ENCODE measurements at regions not wholly inside any gene's neighbourhood (a gene's known extent, or its start where the extent isn't known, plus 50 kb on each side); places are given as distances from the start of the nearest gene placed in this dataset.
"Not testable (repeated sequence)": the region's sequence is repeated elsewhere in the genome, so short reads cannot be mapped to it uniquely, and the experiment has no call there.

- no peak for DNase-seq (ENCODE audit: low read depth in 2 of 2)
Measured at GRCh38 chr10:28354511-28354910, 51.6 kb upstream of the MPP7 start.

DNA sequence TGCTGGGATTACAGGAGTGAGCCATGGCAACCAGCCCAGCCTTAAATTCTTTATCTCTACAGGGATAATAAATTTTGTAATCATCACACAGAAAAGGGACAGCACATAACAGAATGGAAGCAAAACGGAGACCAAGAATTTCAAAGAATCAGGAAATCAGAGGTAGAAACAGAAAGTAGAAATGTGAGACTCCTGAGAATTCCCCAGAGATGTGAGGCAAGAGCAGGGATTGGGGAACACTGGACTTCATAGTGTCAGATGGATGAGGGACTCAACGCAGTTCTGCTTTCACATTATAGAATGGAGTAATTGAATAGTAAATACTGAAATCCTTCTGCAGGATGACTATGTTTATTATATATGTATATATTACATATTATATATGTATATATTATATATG lies 52.5 kb upstream of the MPP7 start:
- no peak for DNase-seq (ENCODE audit: low read depth in 2 of 2)

GRCh38 chr10:28359334-28359733 lies 56.5 kb upstream of the MPP7 start:
- no peak for DNase-seq (ENCODE audit: low read depth in 2 of 2)

DNA sequence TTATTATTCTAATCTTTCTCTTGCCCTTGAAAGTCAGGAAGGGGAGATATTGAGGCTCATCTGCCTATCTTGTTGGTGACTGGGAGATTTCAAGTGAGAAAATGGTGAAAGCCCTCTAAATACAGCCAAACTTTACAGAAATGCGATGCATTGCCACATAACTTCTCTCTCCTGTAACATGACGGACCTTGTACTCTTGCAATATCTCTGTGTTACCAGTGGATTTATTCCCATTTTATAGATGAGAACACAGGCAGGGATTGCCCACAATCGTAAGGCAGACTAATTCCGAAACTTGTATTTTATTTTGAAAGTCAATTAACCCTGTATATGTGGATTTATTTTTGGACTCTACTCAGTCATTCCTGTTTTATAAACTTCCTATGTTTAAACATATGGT lies 57.3 kb upstream of the MPP7 start:
- DNase-seq (ENCODE audit: low read depth in 2 of 2), result no peak

DNA sequence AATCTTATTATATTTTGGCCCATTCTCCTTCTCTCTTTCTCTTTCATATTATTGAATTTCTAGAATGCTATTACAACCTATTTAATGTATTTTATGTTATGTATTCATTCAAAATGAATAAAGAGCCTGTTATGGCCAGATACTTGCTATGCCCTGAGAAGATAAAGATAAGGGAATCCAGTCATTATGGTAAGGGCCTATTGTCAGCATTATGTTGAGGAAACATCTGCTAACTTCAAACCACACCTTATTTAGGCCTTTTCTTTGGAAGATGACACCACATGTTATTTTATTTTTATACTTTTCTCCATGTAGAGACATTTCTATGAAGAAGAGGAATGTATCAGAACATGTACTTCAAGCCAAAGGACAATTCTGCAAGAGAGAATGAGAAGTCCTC lies 60.5 kb upstream of the MPP7 start:
- DNase-seq (ENCODE audit: low read depth in 2 of 2), result no peak

DNA sequence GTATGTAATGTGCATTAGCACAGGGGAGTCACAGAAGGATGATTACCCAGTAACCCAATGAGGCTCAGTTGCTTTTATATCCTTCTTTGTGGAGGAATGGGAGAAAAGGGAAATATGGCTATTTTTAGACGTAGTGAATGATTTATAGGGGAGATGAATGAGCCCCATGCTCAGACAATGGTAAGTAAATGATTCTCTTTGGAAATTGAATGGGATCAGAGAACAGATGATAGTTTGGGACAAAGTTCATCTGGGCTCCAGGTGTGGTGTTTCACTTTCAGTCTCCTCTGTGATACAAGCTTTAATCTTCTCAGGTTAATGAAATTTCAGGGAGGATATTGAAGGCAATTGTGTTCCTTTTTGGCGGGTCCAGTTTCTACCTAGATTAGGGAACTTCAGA lies 63.0 kb upstream of the MPP7 start:
- DNase-seq (ENCODE audit: low read depth in 2 of 2), result no peak

GRCh38 chr10:28366994-28367393 lies 64.1 kb upstream of the MPP7 start:
- DNase-seq (ENCODE audit: low read depth in 2 of 2), result no peak

GRCh38 chr10:28367413-28367812 lies 64.5 kb upstream of the MPP7 start:
- no peak for DNase-seq (ENCODE audit: low read depth in 2 of 2)

GRCh38 chr10:28367929-28368484 lies 65.1 kb upstream of the MPP7 start:
- peak; percentile 42 to 48 for DNase-seq (ENCODE audit: low read depth in 2 of 2)

GRCh38 chr10:28370107-28370835 lies 67.4 kb upstream of the MPP7 start:
- DNase-seq (ENCODE audit: low read depth in 2 of 2), result no peak

GRCh38 chr10:28371638-28372037 lies 68.8 kb upstream of the MPP7 start:
- not testable (repeated sequence) for DNase-seq (ENCODE audit: low read depth in 2 of 2)

DNA sequence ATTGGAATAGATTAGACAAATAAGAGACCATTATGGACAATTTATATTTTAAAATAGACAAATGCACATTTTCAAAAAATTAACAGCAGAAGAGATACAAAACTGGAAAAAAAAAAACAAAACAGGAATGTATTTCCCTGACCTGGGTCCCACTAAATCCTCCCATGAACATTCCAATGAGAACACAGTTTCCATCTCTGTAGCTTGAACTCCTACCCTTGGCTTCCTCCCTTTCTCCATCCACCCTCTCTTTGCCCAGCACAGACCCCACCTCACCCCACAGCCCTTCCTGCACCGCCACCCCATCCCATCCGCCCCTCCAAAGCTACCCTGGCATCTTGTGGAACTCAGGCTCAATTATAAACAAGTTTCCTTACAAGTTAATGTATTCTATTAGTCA lies 71.2 kb upstream of the MPP7 start:
- no peak for DNase-seq (ENCODE audit: low read depth in 2 of 2)

GRCh38 chr10:28375399-28376354 lies 72.8 kb upstream of the MPP7 start:
- no peak for DNase-seq (ENCODE audit: low read depth in 2 of 2)

GRCh38 chr10:28378986-28379585 lies 76.2 kb upstream of the MPP7 start:
- DNase-seq (ENCODE audit: low read depth in 2 of 2), result no peak

DNA sequence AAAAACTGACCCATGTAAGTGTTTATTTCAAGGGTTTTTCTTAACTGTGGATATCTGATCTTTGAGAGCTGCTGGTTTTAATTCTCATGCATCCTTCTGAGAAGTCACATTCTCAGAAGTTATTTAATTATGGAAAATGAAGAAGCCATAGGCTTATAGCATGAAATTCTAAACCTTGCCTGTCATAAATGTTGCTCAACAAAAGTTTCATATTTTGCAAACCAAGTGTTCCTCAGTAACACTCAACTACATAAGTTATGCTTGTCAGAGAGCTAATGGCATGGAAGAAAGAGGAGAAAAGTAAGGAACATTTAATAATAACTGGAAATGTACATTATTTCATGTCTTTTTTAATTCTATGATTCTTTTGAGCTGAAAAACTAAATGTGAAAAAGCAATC lies 78.6 kb upstream of the MPP7 start:
- DNase-seq (ENCODE audit: low read depth in 2 of 2), result no peak

GRCh38 chr10:28381903-28382347 lies 79.1 kb upstream of the MPP7 start:
- peak; percentile 69 to 70 for DNase-seq (ENCODE audit: low read depth in 2 of 2)

DNA sequence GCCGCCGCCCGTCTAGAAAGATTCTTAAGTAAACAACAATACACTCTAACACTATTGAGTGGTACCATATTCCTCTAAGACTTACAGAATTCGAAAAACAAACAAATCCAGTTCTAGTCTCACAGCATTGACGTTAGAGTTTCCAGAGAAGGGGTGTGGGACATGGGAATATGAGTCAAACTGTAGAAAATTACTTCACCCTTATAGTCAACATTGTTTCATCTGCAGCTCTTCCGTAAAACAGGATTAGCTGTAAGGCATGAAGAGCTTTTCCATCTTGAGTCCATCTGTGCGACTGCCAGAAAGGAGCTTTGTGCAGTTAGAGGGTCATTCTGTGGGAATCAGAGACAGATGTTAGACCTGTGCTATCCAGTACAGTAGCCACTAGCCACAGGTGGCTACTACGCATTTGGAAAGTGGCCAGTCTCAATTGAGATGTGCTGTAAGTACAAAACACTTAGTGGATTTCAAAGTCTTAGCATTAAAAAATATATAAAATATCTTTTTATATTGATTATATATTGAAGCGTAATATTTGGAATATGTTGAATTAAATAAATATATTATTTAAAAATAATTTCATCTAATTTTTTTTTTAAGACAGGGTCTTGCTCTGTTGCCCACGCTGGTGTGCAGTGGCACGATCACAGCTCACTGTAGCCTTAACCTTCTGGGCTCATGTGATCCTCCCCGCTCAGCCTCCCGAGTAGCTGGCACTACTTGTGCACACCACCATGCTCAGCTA lies 79.8 kb upstream of the MPP7 start:
- peak in 1 of 2 experiments; percentile 21 for DNase-seq (ENCODE audit: low read depth in 2 of 2)

DNA sequence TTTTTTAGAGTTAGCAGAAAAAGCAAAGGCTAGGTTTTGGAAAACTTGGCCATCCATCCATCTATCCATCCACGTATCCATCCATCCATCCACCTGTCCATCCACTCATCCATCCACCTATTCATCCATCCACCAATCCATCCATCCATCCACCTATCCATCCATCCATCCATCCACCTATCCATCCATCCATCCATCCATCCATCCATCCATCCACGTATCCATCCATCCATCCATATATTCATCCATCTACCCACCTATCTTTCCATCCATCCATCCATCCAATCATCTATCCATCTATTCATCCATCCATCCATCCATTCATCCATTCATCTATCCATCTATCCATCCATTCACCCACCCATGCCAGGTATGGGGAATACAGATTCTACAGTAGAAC lies 81.7 kb upstream of the MPP7 start:
- no peak for DNase-seq (ENCODE audit: low read depth in 2 of 2)

- DNase-seq (ENCODE audit: low read depth in 2 of 2), result no peak
Measured at GRCh38 chr10:28385748-28386502, 83.1 kb upstream of the MPP7 start.

DNA sequence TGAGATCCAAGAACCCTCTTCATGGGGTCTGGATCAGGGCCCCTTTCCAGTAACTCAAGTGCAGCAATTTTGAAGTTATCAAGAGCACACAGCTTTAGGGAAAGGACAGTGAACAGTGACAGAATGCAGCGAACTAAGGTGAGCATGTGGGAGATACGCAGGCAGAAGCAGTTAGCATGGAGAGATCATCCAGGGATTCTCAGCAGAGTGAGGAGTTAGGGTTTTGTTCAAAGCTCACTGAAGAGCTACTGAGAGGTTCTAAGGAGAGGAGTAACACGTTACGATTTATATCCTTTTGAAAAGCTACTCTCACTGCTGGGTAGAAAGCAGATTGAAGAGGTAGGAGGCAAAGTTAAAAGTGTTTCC lies 83.6 kb upstream of the MPP7 start:
- DNase-seq (ENCODE audit: low read depth in 2 of 2), result no peak

DNA sequence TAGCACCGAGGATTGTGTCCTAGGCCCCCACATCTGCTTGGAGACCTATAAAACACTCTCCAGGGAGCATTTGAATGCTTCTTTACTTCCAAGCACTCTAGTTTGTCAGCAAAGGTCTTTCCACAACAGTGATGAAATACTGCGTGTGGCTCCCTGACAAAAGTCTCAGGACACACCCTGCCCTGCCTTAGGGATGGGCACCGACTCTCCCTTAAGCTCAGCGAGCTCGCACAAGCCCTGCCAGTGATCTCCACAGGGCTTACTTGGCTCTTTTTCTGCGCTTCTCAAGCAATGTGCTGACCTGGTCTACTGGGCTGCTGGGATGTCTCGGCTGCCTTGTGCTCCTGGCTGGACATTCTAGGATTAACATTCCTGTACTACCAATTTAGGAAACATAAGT lies 84.3 kb upstream of the MPP7 start:
- no peak for DNase-seq (ENCODE audit: low read depth in 2 of 2)

Data from fibroblast of skin of left biceps (primary cell).